Subcutaneous abdominal adipose tissue (tissue), 5 donors: ENCODE measurements at regions not wholly inside any gene's neighbourhood (a gene's known extent, or its start where the extent isn't known, plus 50 kb on each side); places are given as distances from the start of the nearest gene placed in this dataset.

Experiments
- H3K27ac ChIP-seq: one replicate; pipeline ENCODE4 v1.7.0; 2013; ENCODE audit warnings: low read depth, mild to moderate bottlenecking, inconsistent platforms, low read length, moderate library complexity
- H3K27me3 ChIP-seq, 5 donors: one replicate each; pipeline ENCODE4 v1.7.0; 2013; ENCODE audit warnings: low read length in 5 of 5, inconsistent platforms in 1 of 5; ENCODE audit not compliant: control insufficient read depth in 5 of 5, insufficient read depth in 4 of 5
- H3K36me3 ChIP-seq, 5 donors: one replicate each; pipeline ENCODE4 v1.7.0; 2013; ENCODE audit warnings: low read length in 5 of 5; ENCODE audit not compliant: control insufficient read depth in 5 of 5, insufficient read depth in 5 of 5
- H3K4me1 ChIP-seq, 5 donors: one replicate each; pipeline ENCODE4 v1.7.0; 2013; ENCODE audit warnings: low read length in 5 of 5, mild to moderate bottlenecking in 3 of 5, moderate library complexity in 1 of 5; ENCODE audit not compliant: control insufficient read depth in 5 of 5, insufficient read depth in 5 of 5
- H3K4me3 ChIP-seq, 5 donors: one replicate each; pipeline ENCODE4 v1.7.0; 2013; ENCODE audit warnings: low read length in 5 of 5, low read depth in 1 of 5
- H3K9ac ChIP-seq, 5 donors: one replicate each; pipeline ENCODE4 v1.7.0; 2013; ENCODE audit warnings: low read length in 5 of 5, mild to moderate bottlenecking in 4 of 5, moderate library complexity in 3 of 5
- H3K9me3 ChIP-seq, 5 donors: one replicate each; pipeline ENCODE4 v1.7.0; 2013; ENCODE audit warnings: low read length in 5 of 5; ENCODE audit not compliant: control insufficient read depth in 5 of 5
- donor health status: healthy.
- donor health status: healthy.
- donor health status: healthy.
- donor health status: healthy.
- donor health status: healthy.

DNA sequence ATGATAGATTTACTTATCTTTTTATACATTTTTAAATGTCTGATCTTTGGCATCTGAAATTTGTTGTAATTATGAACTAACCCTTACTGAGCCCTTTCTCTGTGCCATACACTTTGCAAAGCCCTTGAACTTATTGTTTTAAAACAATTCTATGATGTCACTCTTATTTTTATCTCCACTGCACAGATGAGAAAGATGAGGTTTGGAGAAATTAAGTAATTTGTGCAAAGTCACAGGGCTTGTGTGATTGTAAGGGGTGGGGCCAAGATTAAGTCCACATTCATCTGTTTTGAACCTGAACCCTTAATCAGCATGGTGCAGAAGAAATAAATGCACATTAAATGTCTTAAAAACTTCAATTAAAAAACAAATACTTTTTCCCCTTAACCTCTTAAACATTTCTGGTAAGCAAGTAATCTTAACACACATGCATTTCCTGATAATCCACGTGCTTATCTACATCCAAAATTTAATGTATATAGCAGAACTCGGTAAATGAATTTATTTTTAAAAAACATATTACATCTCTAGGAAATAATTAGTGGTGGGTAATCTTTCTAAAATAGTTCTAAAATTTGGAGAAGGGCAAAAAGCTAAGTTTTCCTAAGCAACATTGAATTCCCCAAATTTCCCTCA lies 189.8 kb upstream of the TBC1D5 start:
- H3K27me3 ChIP-seq: no peaks in the 10 kb centered on the region
- H3K9ac ChIP-seq: no peak overlapping the region
- no peaks in the 10 kb centered on the region for H3K4me1 ChIP-seq
- H3K4me3 ChIP-seq: no peak overlapping the region
- no peaks in the 10 kb centered on the region for H3K36me3 ChIP-seq
- no peaks in the 10 kb centered on the region for H3K9me3 ChIP-seq
- H3K27ac ChIP-seq: no peak overlapping the region

- Histone ChIP-seq H3K36me3 (no peaks in the 10 kb centered on the region), H3K27me3 (no peaks in the 10 kb centered on the region), H3K4me1 (no peaks in the 10 kb centered on the region), H3K4me3 (no peak overlapping the region), H3K9ac (no peak overlapping the region), H3K27ac (no peak overlapping the region), H3K9me3 (no peaks in the 10 kb centered on the region)
These were observed 188.7 kb upstream of the TBC1D5 start for GRCh38 chr3:17931131-17931530.

- H3K9me3 ChIP-seq: no peaks in the 10 kb centered on the region
- H3K4me3 ChIP-seq: no peak overlapping the region
- H3K27ac ChIP-seq: no peak overlapping the region
- no peaks in the 10 kb centered on the region for H3K4me1 ChIP-seq
- no peak overlapping the region for H3K9ac ChIP-seq
- H3K27me3 ChIP-seq: no peaks in the 10 kb centered on the region
- no peaks in the 10 kb centered on the region for H3K36me3 ChIP-seq
These were observed 186.2 kb upstream of the TBC1D5 start for GRCh38 chr3:17928502-17929145.

GRCh38 chr3:17927036-17927435 lies 184.6 kb upstream of the TBC1D5 start:
- Histone ChIP-seq H3K4me1 (no peaks in the 10 kb centered on the region), H3K4me3 (no peak overlapping the region), H3K9ac (no peak overlapping the region), H3K27ac (no peak overlapping the region), H3K9me3 (no peaks in the 10 kb centered on the region), H3K27me3 (no peaks in the 10 kb centered on the region), H3K36me3 (no peaks in the 10 kb centered on the region)

GRCh38 chr3:17915341-17915740 lies 172.9 kb upstream of the TBC1D5 start:
- no peak overlapping the region for H3K27ac ChIP-seq
- no peaks in the 10 kb centered on the region for H3K27me3 ChIP-seq

GRCh38 chr3:17913359-17913758 lies 170.9 kb upstream of the TBC1D5 start:
- Histone ChIP-seq H3K4me3 (no peak overlapping the region), H3K27me3 (no peaks in the 10 kb centered on the region), H3K4me1 (peaks cover 0 to 7% (median 0%) of the 10 kb centered on the region in 5 donors), H3K9ac (no peak overlapping the region), H3K9me3 (no peaks in the 10 kb centered on the region), H3K27ac (no peak overlapping the region), H3K36me3 (no peaks in the 10 kb centered on the region)

More at GRCh38 chr3:17915341-17915740, 172.9 kb upstream of the TBC1D5 start:
- H3K4me3 ChIP-seq: no peak overlapping the region
- no peak overlapping the region for H3K9ac ChIP-seq
- H3K4me1 ChIP-seq: peaks cover 0 to 7% (median 0%) of the 10 kb centered on the region in 5 donors
- H3K9me3 ChIP-seq: no peaks in the 10 kb centered on the region
- no peaks in the 10 kb centered on the region for H3K36me3 ChIP-seq

- Histone ChIP-seq H3K4me3 (no peak overlapping the region), H3K9me3 (no peaks in the 10 kb centered on the region), H3K27ac (no peak overlapping the region), H3K36me3 (no peaks in the 10 kb centered on the region), H3K9ac (no peak overlapping the region), H3K27me3 (no peaks in the 10 kb centered on the region), H3K4me1 (peaks cover 0 to 7% (median 0%) of the 10 kb centered on the region in 5 donors)
These were observed 169.7 kb upstream of the TBC1D5 start for GRCh38 chr3:17911986-17912760.

GRCh38 chr3:17910922-17911321 lies 168.5 kb upstream of the TBC1D5 start:
- peaks cover 0 to 7% (median 0%) of the 10 kb centered on the region in 5 donors for H3K4me1 ChIP-seq
- no peaks in the 10 kb centered on the region for H3K27me3 ChIP-seq
- H3K9me3 ChIP-seq: no peaks in the 10 kb centered on the region
- no peaks in the 10 kb centered on the region for H3K36me3 ChIP-seq
- no peak overlapping the region for H3K9ac ChIP-seq
- H3K27ac ChIP-seq: no peak overlapping the region
- H3K4me3 ChIP-seq: no peak overlapping the region

- no peak overlapping the region for H3K4me3 ChIP-seq
- no peaks in the 10 kb centered on the region for H3K9me3 ChIP-seq
- peaks cover 0 to 7% (median 0%) of the 10 kb centered on the region in 5 donors for H3K4me1 ChIP-seq
- no peaks in the 10 kb centered on the region for H3K27me3 ChIP-seq
- no peak overlapping the region for H3K27ac ChIP-seq
- no peaks in the 10 kb centered on the region for H3K36me3 ChIP-seq
- H3K9ac ChIP-seq: no peak overlapping the region
These were observed 167.3 kb upstream of the TBC1D5 start for GRCh38 chr3:17909714-17910113.
